Neural cell (in vitro differentiated cells): ENCODE measurements at regions not wholly inside any gene's neighbourhood (a gene's known extent, or its start where the extent isn't known, plus 50 kb on each side); places are given as distances from the start of the nearest gene placed in this dataset.

Experiments
- H2AFZ ChIP-seq: fragments of 200-600, 300-800 bp; sonication (generic), shearing (Covaris generic); 2 replicates; pipeline ENCODE4 v1.6.0; 2014; ENCODE audit warnings: low read depth, mild to moderate bottlenecking, antibody characterized with exemption, low read length, moderate library complexity
- H3F3A ChIP-seq: fragments of 200-600 bp; shearing (Covaris generic); 2 replicates; pipeline ENCODE4 v1.6.1; 2016; ENCODE audit warnings: mild to moderate bottlenecking, moderate library complexity, mixed read lengths, antibody characterized with exemption, low read length; ENCODE audit not compliant: insufficient read depth, poor library complexity, severe bottlenecking
- H3K27ac ChIP-seq: fragments of 200-600, 300-800 bp; sonication (generic), shearing (Covaris generic); 2 replicates; pipeline ENCODE4 v1.5.1; 2014; ENCODE audit warnings: mild to moderate bottlenecking, low read length, moderate library complexity
- H3K27me3 ChIP-seq: fragments of 300-800, 200-600 bp; sonication (generic), shearing (Covaris generic); 2 replicates; pipeline ENCODE4 v1.6.0; 2014; ENCODE audit warnings: mild to moderate bottlenecking, low read depth, low read length, moderate library complexity; ENCODE audit not compliant: insufficient read depth
- H3K36me3 ChIP-seq: fragments of 300-800, 200-600 bp; sonication (generic), shearing (Covaris generic); 2 replicates; pipeline ENCODE4 v1.5.1; 2014; ENCODE audit warnings: mild to moderate bottlenecking, antibody characterized with exemption, low read length, moderate library complexity; ENCODE audit not compliant: insufficient read depth
- H3K4me2 ChIP-seq: fragments of 300-800, 200-600 bp; sonication (generic), shearing (Covaris generic); 2 replicates; pipeline ENCODE4 v1.6.0; 2014; ENCODE audit warnings: mild to moderate bottlenecking, low read length
- H3K4me3 ChIP-seq: fragments of 300-800, 200-600 bp; sonication (generic), shearing (Covaris generic); 2 replicates; pipeline ENCODE4 v1.5.1; 2014; ENCODE audit warnings: mild to moderate bottlenecking, low read length, moderate library complexity
- H3K79me2 ChIP-seq: fragments of 200-600 bp; shearing (Covaris generic); replicated peaks from 2 replicates; pipeline ENCODE4 v1.6.0; 2014; ENCODE audit warnings: mild to moderate bottlenecking, low read length, moderate library complexity; ENCODE audit not compliant: insufficient read depth
- H3K9ac ChIP-seq: fragments of 300-800, 200-600 bp; sonication (generic), shearing (Covaris generic); 2 replicates; pipeline ENCODE4 v1.6.1; 2016; ENCODE audit warnings: mild to moderate bottlenecking, low read length, mixed read lengths
- H3K9me2 ChIP-seq: fragments of 200-600 bp; shearing (Covaris generic); 2 replicates; pipeline ENCODE4 v1.6.1; 2016; ENCODE audit warnings: mild to moderate bottlenecking, low read length, mixed read lengths; ENCODE audit not compliant: insufficient read depth
- H3K9me3 ChIP-seq: fragments of 200-600, 300-800 bp; sonication (generic), shearing (Covaris generic); 2 replicates; pipeline ENCODE4 v1.6.1; 2016; ENCODE audit warnings: mild to moderate bottlenecking, mixed run types, low read length, moderate library complexity, mixed read lengths
- H4K20me1 ChIP-seq: fragments of 200-600 bp; shearing (Covaris generic); 2 replicates; pipeline ENCODE4 v1.6.1; 2016; ENCODE audit warnings: mild to moderate bottlenecking, mixed run types; ENCODE audit not compliant: insufficient read depth
- CTCF ChIP-seq: fragments of 450-650 bp; IDR thresholded peaks from 2 replicates; pipeline ENCODE4 v1.5.1; 2014; ENCODE audit warnings: antibody characterized with exemption, mild to moderate bottlenecking, moderate library complexity; ENCODE audit not compliant: poor library complexity, severe bottlenecking
- EP300 ChIP-seq: fragments of 450-650 bp; conservative IDR thresholded peaks from 2 replicates; pipeline ENCODE4 v1.6.1; 2014; ENCODE audit warnings: antibody characterized with exemption, mild to moderate bottlenecking, moderate library complexity; ENCODE audit not compliant: poor library complexity, severe bottlenecking
- EZH2 ChIP-seq: fragments of 200-600, 300-800 bp; shearing (Covaris generic), sonication (generic); IDR thresholded peaks from 2 replicates; pipeline ENCODE4 v1.6.1; 2014; ENCODE audit warnings: antibody characterized with exemption, low read length, borderline replicate concordance, mild to moderate bottlenecking; ENCODE audit not compliant: insufficient read depth, poor library complexity, severe bottlenecking
- MXI1 ChIP-seq: fragments of 450-650 bp; conservative IDR thresholded peaks from 2 replicates; pipeline ENCODE4 v1.6.1; 2014; ENCODE audit warnings: antibody characterized with exemption, mild to moderate bottlenecking; ENCODE audit not compliant: poor library complexity, severe bottlenecking
- POLR2AphosphoS5 ChIP-seq: IDR thresholded peaks from 2 replicates; pipeline ENCODE4 v1.6.1; 2012
- RAD21 ChIP-seq: fragments of 450-650 bp; conservative IDR thresholded peaks from 2 replicates; pipeline ENCODE4 v1.6.1; 2014; ENCODE audit warnings: antibody characterized with exemption, mild to moderate bottlenecking, moderate library complexity
- REST ChIP-seq: IDR thresholded peaks from 2 replicates; pipeline ENCODE4 v1.6.1; 2012; ENCODE audit warnings: borderline replicate concordance
- SMC3 ChIP-seq: fragments of 450-650 bp; conservative IDR thresholded peaks from 2 replicates; pipeline ENCODE4 v1.6.1; 2014; ENCODE audit warnings: antibody characterized with exemption, mild to moderate bottlenecking, moderate library complexity; ENCODE audit not compliant: poor library complexity
- TAF1 ChIP-seq: IDR thresholded peaks from 2 replicates; pipeline ENCODE4 v1.6.1; 2012; ENCODE audit warnings: low read depth

GRCh38 chr4:33302321-33302720, 2582.2 kb downstream of the PCDH7 start:
- no peaks in the 10 kb centered on the region for H3K9me3 ChIP-seq
- no peak overlapping the region for H3K9ac ChIP-seq
- peak overlapping the region; percentile 14 for H3K4me2 ChIP-seq
- no peaks in the 10 kb centered on the region for H3F3A ChIP-seq
- no peaks in the 10 kb centered on the region for H3K27me3 ChIP-seq
- no peak overlapping the region for H3K27ac ChIP-seq
- no peaks in the 10 kb centered on the region for H3K79me2 ChIP-seq
- H4K20me1 ChIP-seq, result no peaks in the 10 kb centered on the region
- no peaks in the 10 kb centered on the region for H3K36me3 ChIP-seq
- TF ChIP-seq EZH2 (no peak), RAD21 (no peak), TAF1 (no peak), CTCF (no peak), REST (no peak), POLR2AphosphoS5 (no peak), EP300 (no peak), MXI1 (no peak), SMC3 (no peak)
- H2AFZ ChIP-seq, result no peak overlapping the region
- H3K9me2 ChIP-seq, result no peaks in the 10 kb centered on the region
- no peak overlapping the region for H3K4me3 ChIP-seq

- no peaks in the 10 kb centered on the region for H4K20me1 ChIP-seq
- no peaks in the 10 kb centered on the region for H3F3A ChIP-seq
- TF ChIP-seq REST (no peak), CTCF (no peak), SMC3 (no peak), TAF1 (no peak), RAD21 (no peak), EZH2 (no peak), POLR2AphosphoS5 (no peak), EP300 (no peak), MXI1 (no peak)
- no peak overlapping the region for H3K4me3 ChIP-seq
- H3K27me3 ChIP-seq, result no peaks in the 10 kb centered on the region
- no peak overlapping the region for H3K9ac ChIP-seq
- H3K79me2 ChIP-seq, result no peaks in the 10 kb centered on the region
- H3K9me3 ChIP-seq, result no peaks in the 10 kb centered on the region
- no peak overlapping the region for H3K27ac ChIP-seq
- no peaks in the 10 kb centered on the region for H3K36me3 ChIP-seq
- no peak overlapping the region for H2AFZ ChIP-seq
- no peaks in the 10 kb centered on the region for H3K9me2 ChIP-seq
- no peak overlapping the region for H3K4me2 ChIP-seq
Observed at GRCh38 chr4:33306131-33306530, 2586.0 kb downstream of the PCDH7 start.
